LNCaP clone FGC (cell line): ENCODE measurements at regions not wholly inside any gene's neighbourhood (a gene's known extent, or its start where the extent isn't known, plus 50 kb on each side); places are given as distances from the start of the nearest gene placed in this dataset.

Source experiments
- DNase-seq: peaks from one replicate; pipeline ENCODE4 v3.0.0-alpha.2; 2011; ENCODE audit warnings: low read depth
- H3K4me3 ChIP-seq: 2 replicates; pipeline ENCODE4 v1.5.1; 2011; ENCODE audit warnings: mild to moderate bottlenecking, low read depth, low read length, control low read depth
- TF ChIP-seq, protein P1 (sequence below): IDR thresholded peaks from 2 replicates; pipeline ENCODE4 v1.5.1; 2012; ENCODE audit warnings: mild to moderate bottlenecking; ENCODE audit not compliant: control insufficient read depth, insufficient read depth; ENCODE audit errors: extremely low read depth

- no peak overlapping the region for H3K4me3 ChIP-seq
- no peak for DNase-seq
- TF ChIP-seq, protein P1, sequence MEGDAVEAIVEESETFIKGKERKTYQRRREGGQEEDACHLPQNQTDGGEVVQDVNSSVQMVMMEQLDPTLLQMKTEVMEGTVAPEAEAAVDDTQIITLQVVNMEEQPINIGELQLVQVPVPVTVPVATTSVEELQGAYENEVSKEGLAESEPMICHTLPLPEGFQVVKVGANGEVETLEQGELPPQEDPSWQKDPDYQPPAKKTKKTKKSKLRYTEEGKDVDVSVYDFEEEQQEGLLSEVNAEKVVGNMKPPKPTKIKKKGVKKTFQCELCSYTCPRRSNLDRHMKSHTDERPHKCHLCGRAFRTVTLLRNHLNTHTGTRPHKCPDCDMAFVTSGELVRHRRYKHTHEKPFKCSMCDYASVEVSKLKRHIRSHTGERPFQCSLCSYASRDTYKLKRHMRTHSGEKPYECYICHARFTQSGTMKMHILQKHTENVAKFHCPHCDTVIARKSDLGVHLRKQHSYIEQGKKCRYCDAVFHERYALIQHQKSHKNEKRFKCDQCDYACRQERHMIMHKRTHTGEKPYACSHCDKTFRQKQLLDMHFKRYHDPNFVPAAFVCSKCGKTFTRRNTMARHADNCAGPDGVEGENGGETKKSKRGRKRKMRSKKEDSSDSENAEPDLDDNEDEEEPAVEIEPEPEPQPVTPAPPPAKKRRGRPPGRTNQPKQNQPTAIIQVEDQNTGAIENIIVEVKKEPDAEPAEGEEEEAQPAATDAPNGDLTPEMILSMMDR: no peak
Observed at GRCh38 chr18:64419156-64419555, 270.3 kb upstream of the LINC00305 start.

GRCh38 chr18:64416990-64417389 lies 268.1 kb upstream of the LINC00305 start:
- DNase-seq: no peak
- TF ChIP-seq, protein P1: no peak

DNA sequence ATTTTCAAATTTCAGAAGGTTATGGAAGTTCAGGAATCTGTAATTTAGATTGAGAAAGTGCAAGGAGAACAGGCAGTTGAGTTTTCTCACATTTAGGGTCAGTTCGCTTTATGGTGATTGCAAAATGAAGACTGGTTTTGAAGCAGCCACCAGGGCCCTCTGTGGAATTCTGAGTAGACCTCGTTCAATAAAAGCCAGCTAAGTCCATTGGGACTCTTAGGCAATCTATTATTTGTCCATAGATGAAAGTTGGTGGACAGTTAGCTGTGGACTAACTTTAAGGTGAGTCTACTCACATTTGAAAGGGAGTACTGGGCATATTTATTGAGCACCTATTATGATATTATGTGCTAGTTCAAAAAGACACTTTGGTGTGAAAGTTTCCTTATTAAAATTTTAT lies 266.3 kb upstream of the LINC00305 start:
- TF ChIP-seq, protein P1: no peak
- no peak for DNase-seq
- H3K4me3 ChIP-seq: no peak overlapping the region

More at GRCh38 chr18:64416990-64417389, 268.1 kb upstream of the LINC00305 start:
- H3K4me3 ChIP-seq: no peak overlapping the region

DNA sequence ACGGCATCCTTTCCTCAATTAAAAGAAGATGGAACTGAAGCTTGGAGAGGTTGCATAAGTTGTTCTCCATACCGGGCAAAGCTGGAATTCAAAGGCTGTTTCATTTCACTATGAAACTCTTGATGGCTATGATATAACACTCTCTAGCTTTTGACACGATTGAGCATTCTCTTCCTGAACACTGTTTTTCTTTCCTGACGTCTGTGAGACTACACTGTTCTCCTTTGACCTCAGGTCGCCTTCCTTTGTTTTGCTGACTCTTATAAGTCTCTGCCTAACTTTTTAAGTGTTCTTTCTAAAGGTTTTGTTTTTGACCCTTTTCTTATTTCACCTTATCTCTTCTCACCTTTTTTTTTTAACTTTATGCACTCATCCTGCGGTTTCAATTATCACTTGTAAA lies 261.8 kb upstream of the LINC00305 start:
- DNase-seq: no peak
- TF ChIP-seq, protein P1: no peak
- H3K4me3 ChIP-seq: no peak overlapping the region

- no peak for DNase-seq
- H3K4me3 ChIP-seq: no peak overlapping the region
- TF ChIP-seq, protein P1: peak; percentile 20; the same call in 1 of the 2 replicates
Observed at GRCh38 chr18:64409511-64409910, 260.6 kb upstream of the LINC00305 start.

GRCh38 chr18:64407606-64408005 lies 258.7 kb upstream of the LINC00305 start:
- TF ChIP-seq, protein P1: no peak
- no peak for DNase-seq
- no peak overlapping the region for H3K4me3 ChIP-seq

GRCh38 chr18:64405161-64405560 lies 256.3 kb upstream of the LINC00305 start:
- DNase-seq: no peak
- TF ChIP-seq, protein P1: no peak

More at GRCh38 chr18:64405161-64405560, 256.3 kb upstream of the LINC00305 start:
- H3K4me3 ChIP-seq: no peak overlapping the region
